ENCODE measurements at regions not wholly inside any gene's neighbourhood (a gene's known extent, or its start where the extent isn't known, plus 50 kb on each side); places are given as distances from the start of the nearest gene placed in this dataset.

DNA sequence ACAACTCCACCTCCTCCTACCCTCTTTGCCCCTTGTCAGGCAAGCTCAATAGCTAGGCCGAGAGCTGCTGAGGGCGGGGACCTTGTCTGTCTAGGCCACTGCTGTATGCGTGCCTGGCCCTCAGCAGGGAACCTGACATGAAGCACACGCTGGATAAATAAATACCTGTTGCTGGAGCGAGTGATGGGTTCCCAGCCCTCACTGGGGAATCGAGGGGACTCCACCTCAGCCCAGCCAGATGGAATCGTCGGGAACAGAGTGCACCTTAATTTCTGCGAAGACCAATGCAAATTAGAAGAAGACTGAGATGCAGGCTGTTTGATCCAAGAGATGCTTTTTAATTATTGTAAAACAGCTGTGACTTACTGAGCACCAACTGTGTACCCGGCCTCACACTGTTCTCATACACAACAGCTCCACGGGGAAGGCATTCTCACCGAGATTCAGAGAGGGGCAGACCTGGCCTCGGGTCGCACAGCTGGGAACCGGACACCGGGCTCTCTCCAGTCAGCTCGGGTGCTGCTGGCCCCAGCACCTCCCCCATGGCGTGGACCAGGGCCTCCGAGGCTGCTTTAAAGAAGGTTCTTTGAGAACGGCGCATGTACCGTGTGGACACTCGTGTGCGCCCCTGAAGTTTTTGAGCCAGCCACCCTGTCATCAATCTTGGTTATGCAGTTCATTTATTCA lies 109.7 kb upstream of the IER5L start:
- Histone ChIP-seq H3K4me2 (ENCODE audit: low read length) (no peak overlapping the region), H2AFZ (ENCODE audit: low read length) (no peak overlapping the region), H3K9me2 (replicated peaks; ENCODE audit: low read length) (no peaks in the 10 kb centered on the region), H3K36me3 (ENCODE audit: low read depth, low read length) (no peaks in the 10 kb centered on the region), H3K79me2 (ENCODE audit: low read length) (no peaks in the 10 kb centered on the region), H3K9ac (ENCODE audit: low read length) (no peak overlapping the region), H3F3A (ENCODE audit: low read length, unreplicated experiment) (no peaks in the 10 kb centered on the region), H4K20me1 (ENCODE audit: low read length) (no peaks in the 10 kb centered on the region), H3K4me1 (ENCODE audit: insufficient read depth, low read length) (no peaks in the 10 kb centered on the region), H3K27ac (ENCODE audit: low read length) (no peak overlapping the region), H3K9me3 (ENCODE audit: low read length) (no peaks in the 10 kb centered on the region), H3K4me3 (ENCODE audit: low read length) (no peak overlapping the region), H3K27me3 (ENCODE audit: low read length) (no peaks in the 10 kb centered on the region)
- intact Hi-C loops (cut with micrococcal nuclease): no loop called here
- no peak for DNase-seq
- no TSS peak for BruUV-seq (replicated peaks)
- TF ChIP-seq EZH2 (IDR thresholded peaks at IDR 0.05; ENCODE audit: low read length, unreplicated experiment): no peak
- TF ChIP-seq, protein P1, sequence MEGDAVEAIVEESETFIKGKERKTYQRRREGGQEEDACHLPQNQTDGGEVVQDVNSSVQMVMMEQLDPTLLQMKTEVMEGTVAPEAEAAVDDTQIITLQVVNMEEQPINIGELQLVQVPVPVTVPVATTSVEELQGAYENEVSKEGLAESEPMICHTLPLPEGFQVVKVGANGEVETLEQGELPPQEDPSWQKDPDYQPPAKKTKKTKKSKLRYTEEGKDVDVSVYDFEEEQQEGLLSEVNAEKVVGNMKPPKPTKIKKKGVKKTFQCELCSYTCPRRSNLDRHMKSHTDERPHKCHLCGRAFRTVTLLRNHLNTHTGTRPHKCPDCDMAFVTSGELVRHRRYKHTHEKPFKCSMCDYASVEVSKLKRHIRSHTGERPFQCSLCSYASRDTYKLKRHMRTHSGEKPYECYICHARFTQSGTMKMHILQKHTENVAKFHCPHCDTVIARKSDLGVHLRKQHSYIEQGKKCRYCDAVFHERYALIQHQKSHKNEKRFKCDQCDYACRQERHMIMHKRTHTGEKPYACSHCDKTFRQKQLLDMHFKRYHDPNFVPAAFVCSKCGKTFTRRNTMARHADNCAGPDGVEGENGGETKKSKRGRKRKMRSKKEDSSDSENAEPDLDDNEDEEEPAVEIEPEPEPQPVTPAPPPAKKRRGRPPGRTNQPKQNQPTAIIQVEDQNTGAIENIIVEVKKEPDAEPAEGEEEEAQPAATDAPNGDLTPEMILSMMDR (conservative IDR thresholded peaks at IDR 0.05; ENCODE audit: low read depth, low read length): no peak
- TF ChIP-seq EZH2phosphoT487 (IDR thresholded peaks at IDR 0.05; ENCODE audit: borderline replicate concordance, low read length): no peak
- POLR2A ChIA-PET (ENCODE audit: unreplicated experiment): no interaction called here
- CTCF ChIA-PET: no interaction called here
- no peak for ATAC-seq

- TF ChIP-seq EZH2phosphoT487 (IDR thresholded peaks at IDR 0.05; ENCODE audit: borderline replicate concordance, low read length): no peak
- TF ChIP-seq, protein P1 (conservative IDR thresholded peaks at IDR 0.05; ENCODE audit: low read depth, low read length): no peak
- TF ChIP-seq EZH2 (IDR thresholded peaks at IDR 0.05; ENCODE audit: low read length, unreplicated experiment): no peak
- Histone ChIP-seq H3K4me1 (ENCODE audit: insufficient read depth, low read length) (no peaks in the 10 kb centered on the region), H3K27ac (ENCODE audit: low read length) (no peak overlapping the region), H3K79me2 (ENCODE audit: low read length) (no peaks in the 10 kb centered on the region), H2AFZ (ENCODE audit: low read length) (no peak overlapping the region), H3K27me3 (ENCODE audit: low read length) (no peaks in the 10 kb centered on the region), H3K9me3 (ENCODE audit: low read length) (no peaks in the 10 kb centered on the region), H3K36me3 (ENCODE audit: low read depth, low read length) (no peaks in the 10 kb centered on the region), H3K4me3 (ENCODE audit: low read length) (no peak overlapping the region), H3K9me2 (replicated peaks; ENCODE audit: low read length) (no peaks in the 10 kb centered on the region), H3F3A (ENCODE audit: low read length, unreplicated experiment) (no peaks in the 10 kb centered on the region), H4K20me1 (ENCODE audit: low read length) (no peaks in the 10 kb centered on the region), H3K4me2 (ENCODE audit: low read length) (no peak overlapping the region), H3K9ac (ENCODE audit: low read length) (no peak overlapping the region)
- POLR2A ChIA-PET (ENCODE audit: unreplicated experiment): no interaction called here
- ATAC-seq: no peak
- BruUV-seq (replicated peaks): no TSS peak
- CTCF ChIA-PET: no interaction called here
- intact Hi-C loops (cut with micrococcal nuclease): no loop called here
- no peak for DNase-seq
Measured at GRCh38 chr9:129285979-129286772, 108.1 kb upstream of the IER5L start.

GRCh38 chr9:129285382-129285781 lies 107.3 kb upstream of the IER5L start:
- TF ChIP-seq EZH2phosphoT487 (IDR thresholded peaks at IDR 0.05; ENCODE audit: borderline replicate concordance, low read length) (no peak), EZH2 (IDR thresholded peaks at IDR 0.05; ENCODE audit: low read length, unreplicated experiment) (no peak)
- TF ChIP-seq, protein P1 (conservative IDR thresholded peaks at IDR 0.05; ENCODE audit: low read depth, low read length): no peak
- ChIA-PET CTCF (no interaction called here), POLR2A (ENCODE audit: unreplicated experiment) (no interaction called here)
- DNase-seq: no peak
- intact Hi-C loops (cut with micrococcal nuclease): no loop called here
- Histone ChIP-seq H3K9me2 (replicated peaks; ENCODE audit: low read length) (no peaks in the 10 kb centered on the region), H3K27me3 (ENCODE audit: low read length) (no peaks in the 10 kb centered on the region), H3K4me3 (ENCODE audit: low read length) (no peak overlapping the region), H3K4me2 (ENCODE audit: low read length) (no peak overlapping the region), H3K79me2 (ENCODE audit: low read length) (no peaks in the 10 kb centered on the region), H3K4me1 (ENCODE audit: insufficient read depth, low read length) (no peaks in the 10 kb centered on the region), H2AFZ (ENCODE audit: low read length) (no peak overlapping the region), H3K36me3 (ENCODE audit: low read depth, low read length) (no peaks in the 10 kb centered on the region), H3K9ac (ENCODE audit: low read length) (no peak overlapping the region), H3F3A (ENCODE audit: low read length, unreplicated experiment) (no peaks in the 10 kb centered on the region), H4K20me1 (ENCODE audit: low read length) (no peaks in the 10 kb centered on the region), H3K27ac (ENCODE audit: low read length) (no peak overlapping the region), H3K9me3 (ENCODE audit: low read length) (no peaks in the 10 kb centered on the region)
- no peak for ATAC-seq
- no TSS peak for BruUV-seq (replicated peaks)

All from PC-3 (cell line).